CD8-positive, alpha-beta memory T cell (primary cell): ENCODE measurements at regions not wholly inside any gene's neighbourhood (a gene's known extent, or its start where the extent isn't known, plus 50 kb on each side); places are given as distances from the start of the nearest gene placed in this dataset.

Experiments used
- CTCF ChIA-PET: fragments of 350-600 bp; sonication (Branson Sonifier 250); formaldehyde crosslinking; loops from one replicate; lab custom pipeline; 2021; ENCODE audit warnings: antibody characterized with exemption; lab: Charles Lee
- POLR2A ChIA-PET: fragments of 350-600 bp; sonication (Branson Sonifier 250); formaldehyde crosslinking; loops from one replicate; lab custom pipeline; 2021; ENCODE audit warnings: antibody characterized with exemption; lab: Charles Lee
- DNase-seq, 5 donors: peaks; one replicate each; pipeline versions ENCODE4 v3.0.0 to v3.0.0-alpha.2; 2020 to 2022; ENCODE audit warnings: mixed read lengths in 1 of 5
- H3K27ac ChIP-seq: one replicate; pipeline ENCODE4 v1.7.0; 2013; ENCODE audit warnings: low read depth, mild to moderate bottlenecking, low read length, moderate library complexity
- H3K27me3 ChIP-seq: 2 replicates; pipeline ENCODE4 v1.7.0; 2013; ENCODE audit warnings: low read length, mild to moderate bottlenecking; ENCODE audit not compliant: insufficient read depth, poor library complexity, severe bottlenecking
- H3K36me3 ChIP-seq: 2 replicates; pipeline ENCODE4 v1.7.0; 2013; ENCODE audit warnings: mild to moderate bottlenecking, low read length, moderate library complexity; ENCODE audit not compliant: insufficient read depth
- H3K4me1 ChIP-seq: 2 replicates; pipeline ENCODE4 v1.7.0; 2013; ENCODE audit warnings: mild to moderate bottlenecking, low read length, moderate library complexity; ENCODE audit not compliant: insufficient read depth
- H3K4me3 ChIP-seq: 2 replicates; pipeline ENCODE4 v1.7.0; 2013; ENCODE audit warnings: mild to moderate bottlenecking, low read length
- H3K9me3 ChIP-seq: 2 replicates; pipeline ENCODE4 v1.7.0; 2013; ENCODE audit warnings: mild to moderate bottlenecking, low read length
- H3K27ac Mint-ChIP-seq, 8 donors: one replicate each; pipeline ENCODE4 v1.8.0; 2020 to 2021; ENCODE audit warnings: mixed read lengths in 8 of 8, mild to moderate bottlenecking in 6 of 8, inconsistent platforms in 3 of 8, moderate library complexity in 3 of 8
- H3K27me3 Mint-ChIP-seq, 2 donors: one replicate each; pipeline ENCODE4 v1.8.0; 2020 to 2021; ENCODE audit warnings: mixed read lengths in 2 of 2, mild to moderate bottlenecking in 1 of 2, moderate library complexity in 1 of 2
- H3K36me3 Mint-ChIP-seq, 3 donors: one replicate each; pipeline ENCODE4 v1.8.0; 2020 to 2021; ENCODE audit warnings: mixed read lengths in 3 of 3, inconsistent platforms in 1 of 3, mild to moderate bottlenecking in 1 of 3
- H3K4me1 Mint-ChIP-seq, 3 donors: one replicate each; pipeline ENCODE4 v1.8.0; 2020 to 2021; ENCODE audit warnings: mixed read lengths in 3 of 3, inconsistent platforms in 1 of 3, mild to moderate bottlenecking in 1 of 3
- H3K4me3 Mint-ChIP-seq, 7 donors: one replicate each; pipeline ENCODE4 v1.8.0; 2020 to 2021; ENCODE audit warnings: mixed read lengths in 7 of 7, mild to moderate bottlenecking in 6 of 7, moderate library complexity in 4 of 7, inconsistent platforms in 2 of 7
- H3K9me3 Mint-ChIP-seq, 5 donors: one replicate each; pipeline ENCODE4 v1.8.0; 2020 to 2022; ENCODE audit warnings: mixed read lengths in 5 of 5, mild to moderate bottlenecking in 3 of 5, moderate library complexity in 2 of 5, inconsistent platforms in 1 of 5

- ChIA-PET POLR2A (no interaction called here), CTCF (no interaction called here)
- Mint-ChIP-seq H3K9me3 (peaks cover 0 to 7% (median 4%) of the 10 kb centered on the region in 5 donors), H3K4me1 (no peaks in the 10 kb centered on the region), H3K36me3 (peaks cover 0 to 12% (median 0%) of the 10 kb centered on the region in 3 donors), H3K27me3 (no peaks in the 10 kb centered on the region), H3K27ac (no peak overlapping the region), H3K4me3 (no peak overlapping the region)
- no peak overlapping the region for H3K4me3 ChIP-seq
- DNase-seq = no peak
- no peaks in the 10 kb centered on the region for H3K9me3 ChIP-seq
- H3K27me3 ChIP-seq = no peaks in the 10 kb centered on the region
- H3K4me1 ChIP-seq = no peaks in the 10 kb centered on the region
- no peak overlapping the region for H3K27ac ChIP-seq
- no peaks in the 10 kb centered on the region for H3K36me3 ChIP-seq
These were observed 72.2 kb upstream of the ADAMTS19 start for GRCh38 chr5:129387944-129388343.

GRCh38 chr5:129392681-129393080 lies 67.4 kb upstream of the ADAMTS19 start:
- peaks cover 6 to 26% (median 14%) of the 10 kb centered on the region in 5 donors for H3K9me3 Mint-ChIP-seq
- H3K27ac Mint-ChIP-seq = no peak overlapping the region
- no peaks in the 10 kb centered on the region for H3K27me3 Mint-ChIP-seq
- Histone ChIP-seq H3K36me3 (no peaks in the 10 kb centered on the region), H3K4me1 (no peaks in the 10 kb centered on the region), H3K27ac (no peak overlapping the region), H3K9me3 (no peaks in the 10 kb centered on the region), H3K27me3 (no peaks in the 10 kb centered on the region), H3K4me3 (no peak overlapping the region)
- H3K4me3 Mint-ChIP-seq = no peak overlapping the region
- CTCF ChIA-PET = no interaction called here
- H3K4me1 Mint-ChIP-seq = no peaks in the 10 kb centered on the region
- H3K36me3 Mint-ChIP-seq = peaks cover 0 to 6% (median 0%) of the 10 kb centered on the region in 3 donors
- POLR2A ChIA-PET = no interaction called here
- DNase-seq = no peak

- no peak overlapping the region for H3K27ac ChIP-seq
- H3K9me3 ChIP-seq = no peaks in the 10 kb centered on the region
- Mint-ChIP-seq H3K27me3 (no peaks in the 10 kb centered on the region), H3K36me3 (no peaks in the 10 kb centered on the region), H3K4me1 (no peaks in the 10 kb centered on the region), H3K9me3 (peaks cover 10 to 22% (median 14%) of the 10 kb centered on the region in 5 donors), H3K27ac (no peak overlapping the region), H3K4me3 (no peak overlapping the region)
- H3K4me3 ChIP-seq = no peak overlapping the region
- no peak for DNase-seq
- no peaks in the 10 kb centered on the region for H3K27me3 ChIP-seq
- no peaks in the 10 kb centered on the region for H3K36me3 ChIP-seq
- POLR2A ChIA-PET = no interaction called here
- CTCF ChIA-PET = no interaction called here
- H3K4me1 ChIP-seq = no peaks in the 10 kb centered on the region
These were observed 64.9 kb upstream of the ADAMTS19 start for GRCh38 chr5:129395247-129395646.

- no peaks in the 10 kb centered on the region for H3K4me1 Mint-ChIP-seq
- CTCF ChIA-PET = no interaction called here
These were observed 61.9 kb upstream of the ADAMTS19 start for GRCh38 chr5:129398026-129398678.

GRCh38 chr5:129399069-129399468 lies 61.0 kb upstream of the ADAMTS19 start:
- Histone ChIP-seq H3K27ac (no peak overlapping the region), H3K4me3 (no peak overlapping the region), H3K27me3 (no peaks in the 10 kb centered on the region), H3K9me3 (no peaks in the 10 kb centered on the region), H3K36me3 (no peaks in the 10 kb centered on the region), H3K4me1 (no peaks in the 10 kb centered on the region)
- no peaks in the 10 kb centered on the region for H3K27me3 Mint-ChIP-seq
- H3K27ac Mint-ChIP-seq = no peak overlapping the region
- no peaks in the 10 kb centered on the region for H3K4me1 Mint-ChIP-seq
- no peak for DNase-seq
- ChIA-PET CTCF (no interaction called here), POLR2A (no interaction called here)
- no peaks in the 10 kb centered on the region for H3K36me3 Mint-ChIP-seq
- peaks cover 9 to 22% (median 14%) of the 10 kb centered on the region in 5 donors for H3K9me3 Mint-ChIP-seq
- no peak overlapping the region for H3K4me3 Mint-ChIP-seq

More at GRCh38 chr5:129398026-129398678, 61.9 kb upstream of the ADAMTS19 start:
- no peaks in the 10 kb centered on the region for H3K27me3 ChIP-seq
- H3K9me3 ChIP-seq = no peaks in the 10 kb centered on the region
- Mint-ChIP-seq H3K36me3 (no peaks in the 10 kb centered on the region), H3K27me3 (no peaks in the 10 kb centered on the region), H3K4me3 (peak overlapping the region in 1 of 7 donors; percentile 67), H3K9me3 (peaks cover 11 to 22% (median 14%) of the 10 kb centered on the region in 5 donors), H3K27ac (no peak overlapping the region)
- H3K4me3 ChIP-seq = no peak overlapping the region
- H3K4me1 ChIP-seq = no peaks in the 10 kb centered on the region
- POLR2A ChIA-PET = no interaction called here
- DNase-seq = no peak
- H3K27ac ChIP-seq = no peak overlapping the region
- no peaks in the 10 kb centered on the region for H3K36me3 ChIP-seq

- no peak overlapping the region for H3K4me3 Mint-ChIP-seq
- Histone ChIP-seq H3K36me3 (no peaks in the 10 kb centered on the region), H3K4me1 (no peaks in the 10 kb centered on the region), H3K9me3 (no peaks in the 10 kb centered on the region), H3K4me3 (no peak overlapping the region), H3K27ac (no peak overlapping the region), H3K27me3 (no peaks in the 10 kb centered on the region)
- no peak overlapping the region for H3K27ac Mint-ChIP-seq
- no peak for DNase-seq
- H3K4me1 Mint-ChIP-seq = no peaks in the 10 kb centered on the region
- ChIA-PET POLR2A (no interaction called here), CTCF (no interaction called here)
- H3K36me3 Mint-ChIP-seq = no peaks in the 10 kb centered on the region
- peaks cover 3 to 19% (median 12%) of the 10 kb centered on the region in 5 donors for H3K9me3 Mint-ChIP-seq
- no peaks in the 10 kb centered on the region for H3K27me3 Mint-ChIP-seq
These were observed 59.6 kb upstream of the ADAMTS19 start for GRCh38 chr5:129400395-129400983.

- Histone ChIP-seq H3K4me3 (no peak overlapping the region), H3K27ac (no peak overlapping the region), H3K4me1 (no peaks in the 10 kb centered on the region), H3K36me3 (no peaks in the 10 kb centered on the region), H3K9me3 (no peaks in the 10 kb centered on the region), H3K27me3 (no peaks in the 10 kb centered on the region)
- no peak overlapping the region for H3K27ac Mint-ChIP-seq
- H3K36me3 Mint-ChIP-seq = no peaks in the 10 kb centered on the region
- H3K4me3 Mint-ChIP-seq = no peak overlapping the region
- peaks cover 0 to 4% (median 0%) of the 10 kb centered on the region in 5 donors for H3K9me3 Mint-ChIP-seq
- no peaks in the 10 kb centered on the region for H3K4me1 Mint-ChIP-seq
- ChIA-PET POLR2A (no interaction called here), CTCF (no interaction called here)
- no peaks in the 10 kb centered on the region for H3K27me3 Mint-ChIP-seq
- no peak for DNase-seq
These were observed 54.9 kb upstream of the ADAMTS19 start for GRCh38 chr5:129405222-129405621.

GRCh38 chr5:129406440-129406839 lies 53.7 kb upstream of the ADAMTS19 start:
- H3K4me1 Mint-ChIP-seq = no peaks in the 10 kb centered on the region
- H3K4me3 Mint-ChIP-seq = no peak overlapping the region
- H3K4me1 ChIP-seq = no peaks in the 10 kb centered on the region
- no peak overlapping the region for H3K27ac Mint-ChIP-seq
- H3K36me3 ChIP-seq = no peaks in the 10 kb centered on the region
- H3K27me3 Mint-ChIP-seq = no peaks in the 10 kb centered on the region
- H3K27me3 ChIP-seq = no peaks in the 10 kb centered on the region
- no peaks in the 10 kb centered on the region for H3K36me3 Mint-ChIP-seq
- ChIA-PET CTCF (interaction anchor here (0.6 kb wide), 1 partner anchor 1064 kb away, joined by 3 read pairs; no protein-coding TSS in a partner anchor), POLR2A (no interaction called here)
- H3K9me3 ChIP-seq = no peaks in the 10 kb centered on the region
- no peak overlapping the region for H3K4me3 ChIP-seq
- no peak for DNase-seq
- peaks cover 0 to 4% (median 0%) of the 10 kb centered on the region in 5 donors for H3K9me3 Mint-ChIP-seq
- H3K27ac ChIP-seq = no peak overlapping the region
